Ovary (tissue), 7 donors: ENCODE measurements at regions not wholly inside any gene's neighbourhood (a gene's known extent, or its start where the extent isn't known, plus 50 kb on each side); places are given as distances from the start of the nearest gene placed in this dataset.

ENCODE experiments used
- DNase-seq, 5 donors: peaks; one replicate each; pipeline ENCODE4 v3.0.0-alpha.2; 2019 to 2020
- H3K27ac ChIP-seq, 2 donors: fragments of 200-600 bp; one replicate each; pipeline versions ENCODE4 v1.5.1 to v1.8.0; 2019 to 2022
- H3K27me3 ChIP-seq: fragments of 200-600 bp; one replicate; pipeline ENCODE4 v1.8.0; 2022
- H3K36me3 ChIP-seq: fragments of 200-600 bp; sonication (generic); one replicate; pipeline ENCODE4 v1.5.1; 2019
- H3K4me1 ChIP-seq: one replicate; pipeline ENCODE4 v1.8.1; 2013; ENCODE audit warnings: mild to moderate bottlenecking, moderate library complexity; ENCODE audit not compliant: insufficient read depth
- H3K4me3 ChIP-seq: fragments of 200-600 bp; sonication (generic); one replicate; pipeline ENCODE4 v1.5.1; 2017
- H3K9me3 ChIP-seq, 2 donors: fragments of 200-600 bp in 1 of 2; sonication (generic) in 1 of 2; one replicate each; pipeline versions ENCODE4 v1.5.1 to v1.8.1; 2013 to 2019; ENCODE audit warnings: mild to moderate bottlenecking in 1 of 2, moderate library complexity in 1 of 2
- EP300 ChIP-seq: sonication (generic); formaldehyde crosslinking; IDR thresholded peaks from one replicate; pipeline ENCODE4 v1.6.1; 2017; ENCODE audit warnings: antibody characterized with exemption
- POLR2A ChIP-seq: fragments of 450-650 bp; IDR thresholded peaks from one replicate; pipeline ENCODE4 v1.6.1; 2017; ENCODE audit warnings: antibody characterized with exemption, mild to moderate bottlenecking, moderate library complexity
- WGBS, 3 donors: extraction: QIAGEN DNeasy Blood & Tissue Kit in 1 of 3; methylation state at CpG; one replicate each; pipeline versions ENCODE4 v1.1.5 to v1.1.7; 2013 to 2017; 5-methylcytosine and 5-hydroxymethylcytosine counted together
- intact Hi-C, 4 donors: fragments of 100-400 bp; cut with DNase I; formaldehyde crosslinking; loops; one replicate each; pipeline versions ENCODE4 v1.11.0 to v1.15.1; 2022 to 2023
- TF ChIP-seq, protein P1 (sequence below), 3 donors: fragments of 450-650 bp in 2 of 3; fragments of 200-600 bp in 1 of 3; IDR thresholded peaks; one replicate each; pipeline versions ENCODE4 v1.5.1 to v1.8.0; 2016 to 2022; ENCODE audit warnings: antibody characterized with exemption in 3 of 3, mild to moderate bottlenecking in 1 of 3
- donor health status: DM: no; HTN: no; CAD: no; lungs with moderate emphysema.
- donor health status: DM: no; HTN: no; CAD: no.
- donor health status: Bipolar disorder and iron deficiency.
- donor health status: DM: no; HTN: no; CAD: no.
- donor health status: DM: yes; HTN: yes; CAD: no.

DNA sequence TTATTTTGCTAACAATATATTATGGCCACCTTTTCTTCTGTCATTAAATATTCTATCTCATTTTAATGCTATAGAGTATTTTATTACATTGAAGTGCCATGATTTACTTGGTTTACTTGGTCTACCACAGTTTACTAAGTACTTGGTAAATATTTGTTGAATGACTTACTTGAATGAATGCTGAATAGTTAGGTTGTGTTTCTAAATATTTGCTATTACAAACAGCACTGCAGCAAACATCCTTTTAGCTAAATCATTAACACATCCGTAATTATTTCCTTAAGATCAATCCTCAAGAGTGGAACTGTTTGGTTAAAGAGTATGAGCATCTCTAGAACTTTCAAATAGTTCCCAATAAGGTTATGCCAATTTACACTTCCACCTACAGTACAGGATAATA is 318.7 kb downstream of the MYCN start:
- no peaks in the 10 kb centered on the region for H3K9me3 ChIP-seq
- intact Hi-C loops, result no loop called here
- no peaks in the 10 kb centered on the region for H3K27me3 ChIP-seq
- TF ChIP-seq EP300 (no peak), POLR2A (no peak)
- TF ChIP-seq, protein P1, sequence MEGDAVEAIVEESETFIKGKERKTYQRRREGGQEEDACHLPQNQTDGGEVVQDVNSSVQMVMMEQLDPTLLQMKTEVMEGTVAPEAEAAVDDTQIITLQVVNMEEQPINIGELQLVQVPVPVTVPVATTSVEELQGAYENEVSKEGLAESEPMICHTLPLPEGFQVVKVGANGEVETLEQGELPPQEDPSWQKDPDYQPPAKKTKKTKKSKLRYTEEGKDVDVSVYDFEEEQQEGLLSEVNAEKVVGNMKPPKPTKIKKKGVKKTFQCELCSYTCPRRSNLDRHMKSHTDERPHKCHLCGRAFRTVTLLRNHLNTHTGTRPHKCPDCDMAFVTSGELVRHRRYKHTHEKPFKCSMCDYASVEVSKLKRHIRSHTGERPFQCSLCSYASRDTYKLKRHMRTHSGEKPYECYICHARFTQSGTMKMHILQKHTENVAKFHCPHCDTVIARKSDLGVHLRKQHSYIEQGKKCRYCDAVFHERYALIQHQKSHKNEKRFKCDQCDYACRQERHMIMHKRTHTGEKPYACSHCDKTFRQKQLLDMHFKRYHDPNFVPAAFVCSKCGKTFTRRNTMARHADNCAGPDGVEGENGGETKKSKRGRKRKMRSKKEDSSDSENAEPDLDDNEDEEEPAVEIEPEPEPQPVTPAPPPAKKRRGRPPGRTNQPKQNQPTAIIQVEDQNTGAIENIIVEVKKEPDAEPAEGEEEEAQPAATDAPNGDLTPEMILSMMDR (IDR thresholded peaks at IDR 0.05), result no peak
- H3K27ac ChIP-seq, result no peak overlapping the region
- H3K36me3 ChIP-seq, result no peaks in the 10 kb centered on the region
- WGBS, 3 donors, result 92 to 96% (median 95%) methylated on average over 1 of the region's 1 CpG
- no peak for DNase-seq
- no peaks in the 10 kb centered on the region for H3K4me1 ChIP-seq
- H3K4me3 ChIP-seq, result no peak overlapping the region

DNA sequence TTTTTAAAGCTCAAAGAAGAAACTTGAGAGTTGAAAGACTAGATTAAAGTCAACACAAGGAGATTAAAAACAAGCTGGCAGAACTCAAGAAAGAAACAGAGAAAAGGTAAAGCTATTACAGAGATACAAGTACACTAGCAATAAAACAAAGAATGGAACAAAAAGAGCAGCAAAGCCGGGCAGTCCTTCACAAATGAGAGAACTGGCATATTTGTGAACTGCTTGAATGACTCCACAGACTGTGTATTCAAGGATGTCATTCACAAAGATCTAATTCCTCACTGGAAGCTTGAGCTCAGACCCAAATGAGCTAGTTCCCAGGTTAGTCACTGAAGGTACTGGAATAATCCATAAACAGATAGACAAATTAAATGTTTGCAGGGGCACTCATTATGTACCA is 318.0 kb downstream of the MYCN start:
- WGBS, 3 donors, result 87 to 92% (median 88%) methylated on average over 1 of the region's 1 CpG

DNA sequence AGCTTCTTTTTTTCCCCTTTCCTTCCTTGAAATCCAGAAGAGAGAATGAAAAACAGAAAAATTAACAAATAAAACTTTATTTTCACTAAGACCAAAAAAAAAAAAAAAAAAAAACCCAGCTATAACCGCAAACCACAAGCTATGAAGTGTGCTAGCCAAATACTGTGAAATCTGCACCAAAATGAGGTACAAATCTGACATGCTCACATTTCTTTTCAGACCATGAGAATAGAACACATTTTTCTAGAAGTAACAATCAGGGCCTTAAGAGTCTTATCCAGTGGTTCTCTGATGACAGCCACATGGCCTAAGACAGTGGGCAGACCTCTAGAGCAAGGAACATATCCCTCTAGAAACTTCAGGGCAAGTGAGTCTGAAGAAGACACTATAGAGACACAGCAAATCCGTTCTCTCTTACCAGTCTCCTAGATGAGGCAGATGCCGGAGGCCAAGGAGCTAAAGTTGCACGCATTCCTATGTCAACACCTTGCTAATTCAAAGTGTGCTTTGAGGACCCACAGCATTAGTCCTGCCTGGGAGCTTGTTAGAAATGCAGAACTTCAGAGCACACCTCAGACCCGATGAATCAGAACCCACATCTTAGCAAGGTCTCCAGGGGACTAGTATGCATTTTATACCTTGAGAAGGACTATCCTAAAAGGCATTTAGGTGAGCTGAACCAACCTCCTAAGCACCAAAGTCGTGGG is 317.1 kb downstream of the MYCN start:
- no peaks in the 10 kb centered on the region for H3K36me3 ChIP-seq
- intact Hi-C loops, result no loop called here

More for the DNA sequence above, 318.0 kb downstream of the MYCN start:
- no peak for DNase-seq
- Histone ChIP-seq H3K27me3 (no peaks in the 10 kb centered on the region), H3K36me3 (no peaks in the 10 kb centered on the region), H3K9me3 (no peaks in the 10 kb centered on the region), H3K4me1 (no peaks in the 10 kb centered on the region), H3K4me3 (no peak overlapping the region), H3K27ac (no peak overlapping the region)
- TF ChIP-seq EP300 (no peak), POLR2A (no peak)
- TF ChIP-seq, protein P1 (IDR thresholded peaks at IDR 0.05), result no peak
- intact Hi-C loops, result no loop called here

DNA sequence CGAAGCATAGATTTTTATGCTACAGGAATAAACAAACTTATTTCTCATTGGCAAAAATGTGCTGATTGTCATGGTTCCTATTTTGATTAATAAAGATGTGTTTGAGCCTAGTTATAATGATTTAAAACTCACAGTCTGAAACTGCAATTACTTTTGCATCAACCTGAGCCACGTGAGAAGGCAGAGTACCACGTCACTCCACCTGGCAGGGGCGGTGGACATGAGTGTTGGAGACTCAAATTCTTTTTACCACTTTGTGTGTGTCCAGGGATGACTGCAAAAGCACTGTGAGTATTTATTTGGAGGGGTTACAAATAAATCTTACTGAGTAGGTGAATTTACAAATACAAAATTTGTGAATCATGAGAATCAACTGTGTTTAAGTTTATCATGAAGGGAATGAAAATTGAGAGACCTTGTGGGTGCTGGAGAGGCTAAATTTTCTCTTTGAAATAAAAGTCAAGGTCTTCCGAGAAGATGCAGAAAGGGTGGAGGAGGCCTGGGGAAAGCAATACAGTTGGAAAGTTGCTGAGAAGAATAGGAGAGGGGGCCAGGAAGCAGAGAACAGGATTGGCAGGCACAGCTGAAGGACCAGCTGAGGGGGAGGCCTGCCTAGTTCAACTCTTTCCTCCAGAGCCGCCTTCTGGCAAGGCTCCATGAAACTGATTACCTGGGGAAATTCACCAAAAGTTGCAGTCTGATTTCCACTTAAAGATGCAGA is 316.4 kb downstream of the MYCN start:
- H3K36me3 ChIP-seq, result no peaks in the 10 kb centered on the region
- no peaks in the 10 kb centered on the region for H3K9me3 ChIP-seq
- H3K4me3 ChIP-seq, result no peak overlapping the region
- 60 to 76% (median 71%) methylated on average over 6 of the region's 6 CpGs for WGBS, 3 donors
- no peak overlapping the region for H3K27ac ChIP-seq
- H3K4me1 ChIP-seq, result no peaks in the 10 kb centered on the region
- intact Hi-C loops, result no loop called here
- DNase-seq, result no peak
- TF ChIP-seq EP300, result no peak
- TF ChIP-seq, protein P1 (IDR thresholded peaks at IDR 0.05), result no peak
- no peak for TF ChIP-seq POLR2A
- H3K27me3 ChIP-seq, result no peaks in the 10 kb centered on the region

More for the DNA sequence above, 317.1 kb downstream of the MYCN start:
- DNase-seq, result no peak
- no peak for TF ChIP-seq EP300
- no peak for TF ChIP-seq POLR2A
- TF ChIP-seq, protein P1 (IDR thresholded peaks at IDR 0.05), result no peak
- H3K4me1 ChIP-seq, result no peaks in the 10 kb centered on the region
- no peak overlapping the region for H3K4me3 ChIP-seq
- 82 to 88% (median 85%) methylated on average over 6 of the region's 6 CpGs for WGBS, 3 donors
- H3K9me3 ChIP-seq, result no peaks in the 10 kb centered on the region
- H3K27ac ChIP-seq, result no peak overlapping the region
- H3K27me3 ChIP-seq, result no peaks in the 10 kb centered on the region
